ENCODE measurements at regions not wholly inside any gene's neighbourhood (a gene's known extent, or its start where the extent isn't known, plus 50 kb on each side); places are given as distances from the start of the nearest gene placed in this dataset.

GRCh38 chr15:72884311-72884710 is 100.8 kb upstream of the ADPGK start:
- TF ChIP-seq CTCF (IDR thresholded peaks at IDR 0.05; ENCODE audit: low read depth, low read length), result no peak
- no peak for TF ChIP-seq POLR2A (IDR thresholded peaks at IDR 0.05; ENCODE audit: extremely low read depth, insufficient read length)
- no peak for TF ChIP-seq MAX (IDR thresholded peaks at IDR 0.05; ENCODE audit: low read depth, low read length)
- TF ChIP-seq MYC (IDR thresholded peaks at IDR 0.05; ENCODE audit: low read depth, low read length), result no peak
